ENCODE measurements at regions not wholly inside any gene's neighbourhood (a gene's known extent, or its start where the extent isn't known, plus 50 kb on each side); places are given as distances from the start of the nearest gene placed in this dataset.
A peak's percentile ranks its signal among the peaks of the same experiment; 100 is the strongest.
"Not testable (repeated sequence)": the region's sequence is repeated elsewhere in the genome, so short reads cannot be mapped to it uniquely, and the experiment has no call there.

- DNase-seq (ENCODE audit: low spot score) = peak; percentile 49
Measured at GRCh38 chr1:55869065-55869464, 653.9 kb upstream of the USP24 start.

GRCh38 chr1:55868026-55868425 lies 652.9 kb upstream of the USP24 start:
- no peak for DNase-seq (ENCODE audit: low spot score)

GRCh38 chr1:55867304-55867843 lies 652.2 kb upstream of the USP24 start:
- no peak for DNase-seq (ENCODE audit: low spot score)

GRCh38 chr1:55865778-55866177 lies 650.6 kb upstream of the USP24 start:
- DNase-seq (ENCODE audit: low spot score) = not testable (repeated sequence)

GRCh38 chr1:55864251-55864650 lies 649.1 kb upstream of the USP24 start:
- DNase-seq (ENCODE audit: low spot score) = no peak

GRCh38 chr1:55861676-55862340 lies 646.6 kb upstream of the USP24 start:
- no peak for DNase-seq (ENCODE audit: low spot score)

- DNase-seq (ENCODE audit: low spot score) = no peak
Measured at GRCh38 chr1:55860798-55861519, 645.8 kb upstream of the USP24 start.

- no peak for DNase-seq (ENCODE audit: low spot score)
Measured at GRCh38 chr1:55860326-55860725, 645.2 kb upstream of the USP24 start.

- DNase-seq (ENCODE audit: low spot score) = no peak
Measured at GRCh38 chr1:55854911-55855310, 639.7 kb upstream of the USP24 start.

GRCh38 chr1:55848906-55849305 lies 633.7 kb upstream of the USP24 start:
- DNase-seq (ENCODE audit: low spot score) = no peak

GRCh38 chr1:55846051-55846450 lies 630.9 kb upstream of the USP24 start:
- no peak for DNase-seq (ENCODE audit: low spot score)

GRCh38 chr1:55844322-55844721 lies 629.2 kb upstream of the USP24 start:
- no peak for DNase-seq (ENCODE audit: low spot score)

GRCh38 chr1:55839626-55840025 lies 624.5 kb upstream of the USP24 start:
- no peak for DNase-seq (ENCODE audit: low spot score)

- no peak for DNase-seq (ENCODE audit: low spot score)
Measured at GRCh38 chr1:55839221-55839620, 624.1 kb upstream of the USP24 start.

- no peak for DNase-seq (ENCODE audit: low spot score)
Measured at GRCh38 chr1:55836086-55836485, 620.9 kb upstream of the USP24 start.

GRCh38 chr1:55833529-55834091 lies 618.4 kb upstream of the USP24 start:
- DNase-seq (ENCODE audit: low spot score) = no peak

- DNase-seq (ENCODE audit: low spot score) = no peak
Measured at GRCh38 chr1:55831759-55832158, 616.6 kb upstream of the USP24 start.

GRCh38 chr1:55828044-55828443 lies 612.9 kb upstream of the USP24 start:
- DNase-seq (ENCODE audit: low spot score) = no peak

GRCh38 chr1:55827350-55827749 lies 612.2 kb upstream of the USP24 start:
- DNase-seq (ENCODE audit: low spot score) = no peak

GRCh38 chr1:55826381-55827080 lies 611.4 kb upstream of the USP24 start:
- no peak for DNase-seq (ENCODE audit: low spot score)

GRCh38 chr1:55825461-55825860 lies 610.3 kb upstream of the USP24 start:
- DNase-seq (ENCODE audit: low spot score) = no peak

GRCh38 chr1:55824251-55824640 lies 609.1 kb upstream of the USP24 start:
- DNase-seq (ENCODE audit: low spot score) = no peak
